ENCODE measurements at regions not wholly inside any gene's neighbourhood (a gene's known extent, or its start where the extent isn't known, plus 50 kb on each side); places are given as distances from the start of the nearest gene placed in this dataset.

DNA sequence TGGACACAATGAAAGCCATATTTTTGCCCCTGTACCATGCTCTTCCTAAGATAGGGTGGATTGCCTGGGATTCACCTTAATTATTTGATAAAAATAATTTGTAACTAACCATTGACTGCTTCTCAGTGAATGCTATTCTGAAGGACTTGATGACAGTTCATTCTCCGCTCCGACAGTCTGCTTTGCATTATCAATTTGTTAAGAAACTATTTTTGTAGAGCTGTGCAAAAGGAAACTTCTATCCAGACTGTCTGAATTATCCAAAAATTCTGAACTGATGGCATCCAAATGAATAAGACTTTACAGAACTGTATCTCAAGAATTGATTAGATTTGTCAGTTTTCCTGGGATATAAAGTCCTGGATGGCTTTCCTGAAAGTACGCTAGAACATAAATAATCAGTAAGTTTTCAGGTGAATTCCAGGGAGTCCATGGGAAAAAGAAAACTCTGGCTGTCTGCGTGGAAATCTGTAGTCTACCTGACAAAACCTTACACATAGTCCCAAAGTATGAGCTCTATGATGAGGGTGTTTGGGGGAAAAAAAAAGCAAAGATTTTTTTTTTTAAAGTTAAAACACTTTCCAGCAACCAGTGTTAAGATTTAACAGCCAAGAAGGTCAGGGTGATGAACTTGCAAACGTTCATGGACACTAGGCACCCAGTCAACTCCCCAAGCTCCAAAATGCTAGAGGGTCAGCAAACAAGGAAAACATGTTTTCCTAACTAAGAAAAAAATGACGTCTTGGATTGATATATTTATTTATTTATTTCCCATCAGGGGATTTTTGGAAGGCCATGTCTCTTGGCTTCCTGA is 291.1 kb upstream of the TBX3 start:
- no peak for FAIRE-seq
- Histone ChIP-seq H3K36me3 (ENCODE audit: control insufficient read depth in 2 of 2, extremely low read depth in 1 of 2, insufficient read depth in 2 of 2, low read length in 2 of 2) (no peaks in the 10 kb centered on the region), H3K9me3 (replicated peaks; ENCODE audit: control insufficient read depth, insufficient read depth, low read length) (no peaks in the 10 kb centered on the region), H3K27ac (ENCODE audit: insufficient read depth, low read depth, low read length) (no peak overlapping the region), H3K4me2 (ENCODE audit: insufficient read depth, low read length) (no peak overlapping the region), H3K79me2 (ENCODE audit: control insufficient read depth, insufficient read depth, low read length) (no peaks in the 10 kb centered on the region), H3K27me3 (ENCODE audit: control insufficient read depth in 2 of 2, insufficient read depth in 2 of 2, low read length in 2 of 2) (no peaks in the 10 kb centered on the region), H3K9ac (replicated peaks; ENCODE audit: extremely low read depth, insufficient read depth, low read length) (no peak overlapping the region), H3K4me1 (ENCODE audit: control insufficient read depth, extremely low read depth, insufficient read depth, low read length) (no peaks in the 10 kb centered on the region), H2AFZ (ENCODE audit: low read depth, low read length) (no peak overlapping the region), H3K9me1 (replicated peaks; ENCODE audit: control insufficient read depth, extremely low read depth, insufficient read depth, low read length) (no peaks in the 10 kb centered on the region), H3K4me3 (replicated peaks in 1 of 3; ENCODE audit: insufficient read depth in 1 of 3, low read depth in 1 of 3, low read length in 3 of 3) (no peak overlapping the region), H4K20me1 (replicated peaks; ENCODE audit: control insufficient read depth, extremely low read depth, insufficient read depth, low read length) (no peaks in the 10 kb centered on the region)
- ChIA-PET POLR2A (no interaction called here), CTCF (no interaction called here)
- dilution Hi-C loops (cut with MboI; ENCODE audit: extremely low pct_ligation_motif_present, low sequenced_read_pairs) (no loop called here), intact Hi-C loops (cut with micrococcal nuclease) (no loop called here)
- DNase-seq (ENCODE audit: low read depth, low spot score), result no peak
- TF ChIP-seq, protein P1, sequence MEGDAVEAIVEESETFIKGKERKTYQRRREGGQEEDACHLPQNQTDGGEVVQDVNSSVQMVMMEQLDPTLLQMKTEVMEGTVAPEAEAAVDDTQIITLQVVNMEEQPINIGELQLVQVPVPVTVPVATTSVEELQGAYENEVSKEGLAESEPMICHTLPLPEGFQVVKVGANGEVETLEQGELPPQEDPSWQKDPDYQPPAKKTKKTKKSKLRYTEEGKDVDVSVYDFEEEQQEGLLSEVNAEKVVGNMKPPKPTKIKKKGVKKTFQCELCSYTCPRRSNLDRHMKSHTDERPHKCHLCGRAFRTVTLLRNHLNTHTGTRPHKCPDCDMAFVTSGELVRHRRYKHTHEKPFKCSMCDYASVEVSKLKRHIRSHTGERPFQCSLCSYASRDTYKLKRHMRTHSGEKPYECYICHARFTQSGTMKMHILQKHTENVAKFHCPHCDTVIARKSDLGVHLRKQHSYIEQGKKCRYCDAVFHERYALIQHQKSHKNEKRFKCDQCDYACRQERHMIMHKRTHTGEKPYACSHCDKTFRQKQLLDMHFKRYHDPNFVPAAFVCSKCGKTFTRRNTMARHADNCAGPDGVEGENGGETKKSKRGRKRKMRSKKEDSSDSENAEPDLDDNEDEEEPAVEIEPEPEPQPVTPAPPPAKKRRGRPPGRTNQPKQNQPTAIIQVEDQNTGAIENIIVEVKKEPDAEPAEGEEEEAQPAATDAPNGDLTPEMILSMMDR (IDR thresholded peaks at IDR 0.05; ENCODE audit: extremely low read depth in 1 of 2, insufficient read depth in 1 of 2, low read depth in 1 of 2, low read length in 2 of 2), result no peak
- TF ChIP-seq EZH2 (IDR thresholded peaks at IDR 0.05; ENCODE audit: borderline replicate concordance, low read depth, low read length, severe bottlenecking) (no peak), FOS (IDR thresholded peaks at IDR 0.05; ENCODE audit: borderline replicate concordance, insufficient read depth, low read length) (no peak), JUN (IDR thresholded peaks at IDR 0.05; ENCODE audit: borderline replicate concordance, insufficient read depth, insufficient read length, low read depth) (no peak), MAX (IDR thresholded peaks at IDR 0.05; ENCODE audit: insufficient read depth, insufficient read length) (no peak), POLR2AphosphoS5 (IDR thresholded peaks at IDR 0.05; ENCODE audit: insufficient read depth, low read depth, low read length) (no peak), POLR2A (IDR thresholded peaks at IDR 0.05; ENCODE audit: low read depth, low read length) (no peak), MYC (IDR thresholded peaks at IDR 0.05; ENCODE audit: low read depth, low read length) (no peak), GATA2 (IDR thresholded peaks at IDR 0.05; ENCODE audit: insufficient read depth, insufficient read length, low read depth, low read length) (no peak)
- BruUV-seq (replicated peaks), result no TSS peak

Measured in endothelial cell of umbilical vein (primary cell).